NCI-H1694 treated with DMSO at 0.1 percent for 48 hours (cell line): ENCODE measurements at regions not wholly inside any gene's neighbourhood (a gene's known extent, or its start where the extent isn't known, plus 50 kb on each side); places are given as distances from the start of the nearest gene placed in this dataset.

Experiments used
- DNase-seq: peaks from one replicate; lab custom pipeline; 2025; lab: John Stamatoyannopoulos, UW

GRCh38 chr7:131897790-131898165, 341.4 kb upstream of the PODXL start:
- no peak for DNase-seq

GRCh38 chr7:131897016-131897789, 340.8 kb upstream of the PODXL start:
- DNase-seq: no peak

- no peak for DNase-seq
Observed at GRCh38 chr7:131896165-131896863, 339.9 kb upstream of the PODXL start.

- no peak for DNase-seq
Observed at GRCh38 chr7:131895541-131896164, 339.2 kb upstream of the PODXL start.

GRCh38 chr7:131893631-131894340, 337.4 kb upstream of the PODXL start:
- DNase-seq: no peak

GRCh38 chr7:131890176-131890575, 333.7 kb upstream of the PODXL start:
- no peak for DNase-seq

- DNase-seq: no peak
Observed at GRCh38 chr7:131889572-131890150, 333.2 kb upstream of the PODXL start.

GRCh38 chr7:131883769-131884168, 327.3 kb upstream of the PODXL start:
- no peak for DNase-seq

GRCh38 chr7:131883196-131883595, 326.8 kb upstream of the PODXL start:
- no peak for DNase-seq

GRCh38 chr7:131882321-131882720, 325.9 kb upstream of the PODXL start:
- no peak for DNase-seq

- DNase-seq: no peak
Observed at GRCh38 chr7:131880078-131880477, 323.6 kb upstream of the PODXL start.

- DNase-seq: peak; percentile 88
Observed at GRCh38 chr7:131879424-131879823, 323.0 kb upstream of the PODXL start.

GRCh38 chr7:131878777-131879176, 322.3 kb upstream of the PODXL start:
- peak; percentile 25 for DNase-seq

- DNase-seq: no peak
Observed at GRCh38 chr7:131873581-131873980, 317.2 kb upstream of the PODXL start.

- DNase-seq: no peak
Observed at GRCh38 chr7:131869986-131870385, 313.6 kb upstream of the PODXL start.

GRCh38 chr7:131869169-131869844, 312.9 kb upstream of the PODXL start:
- no peak for DNase-seq

GRCh38 chr7:131867461-131867860, 311.0 kb upstream of the PODXL start:
- DNase-seq: no peak

GRCh38 chr7:131865911-131866310, 309.5 kb upstream of the PODXL start:
- DNase-seq: no peak

- DNase-seq: no peak
Observed at GRCh38 chr7:131861620-131862346, 305.4 kb upstream of the PODXL start.

- DNase-seq: peak; percentile 66
Observed at GRCh38 chr7:131859147-131859821, 302.9 kb upstream of the PODXL start.
